Calu3 (cell line): ENCODE measurements at regions not wholly inside any gene's neighbourhood (a gene's known extent, or its start where the extent isn't known, plus 50 kb on each side); places are given as distances from the start of the nearest gene placed in this dataset.

Experiments
- BruUV-seq: library from RNA; stranded (reverse); fragments of 400-500 nt; replicated peaks from 2 replicates; lab custom pipeline; 2021; lab: Mats Ljungman, UMichigan
- CTCF ChIA-PET: fragments of 300-600 bp; sonication (Branson Sonifier 250); formaldehyde crosslinking; loops from one replicate; lab custom pipeline; 2022; ENCODE audit warnings: antibody characterized with exemption; lab: Charles Lee
- DNase-seq: peaks from one replicate; pipeline ENCODE4 v3.0.0; 2022
- H3K27ac Mint-ChIP-seq: one replicate; pipeline ENCODE4 v1.8.0; 2022; ENCODE audit warnings: mixed read lengths; ENCODE audit not compliant: unreplicated experiment
- H3K27me3 Mint-ChIP-seq: one replicate; pipeline ENCODE4 v1.8.0; 2022; ENCODE audit warnings: mixed read lengths; ENCODE audit not compliant: unreplicated experiment
- H3K36me3 Mint-ChIP-seq: one replicate; pipeline ENCODE4 v1.8.0; 2022; ENCODE audit warnings: mild to moderate bottlenecking, moderate library complexity, mixed read lengths; ENCODE audit not compliant: insufficient read depth, unreplicated experiment
- H3K4me1 Mint-ChIP-seq: one replicate; pipeline ENCODE4 v1.8.0; 2022; ENCODE audit warnings: mild to moderate bottlenecking, low read depth, mixed read lengths; ENCODE audit not compliant: unreplicated experiment
- H3K4me3 Mint-ChIP-seq: one replicate; pipeline ENCODE4 v1.8.0; 2022; ENCODE audit warnings: mild to moderate bottlenecking, low read depth, moderate library complexity, mixed read lengths; ENCODE audit not compliant: unreplicated experiment
- H3K9me3 Mint-ChIP-seq: one replicate; pipeline ENCODE4 v1.8.0; 2022; ENCODE audit warnings: low read depth, mixed read lengths; ENCODE audit not compliant: unreplicated experiment
- intact Hi-C: fragments of 100-400 bp; cut with micrococcal nuclease; formaldehyde crosslinking; loops from one replicate; pipeline ENCODE4 v1.10.0; 2022; ENCODE audit not compliant: unreplicated experiment
- TF ChIP-seq, protein P1 (sequence below): fragments of 200-600 bp; IDR thresholded peaks from one replicate; pipeline ENCODE4 v1.8.0; 2022; ENCODE audit warnings: antibody characterized with exemption; ENCODE audit not compliant: unreplicated experiment

DNA sequence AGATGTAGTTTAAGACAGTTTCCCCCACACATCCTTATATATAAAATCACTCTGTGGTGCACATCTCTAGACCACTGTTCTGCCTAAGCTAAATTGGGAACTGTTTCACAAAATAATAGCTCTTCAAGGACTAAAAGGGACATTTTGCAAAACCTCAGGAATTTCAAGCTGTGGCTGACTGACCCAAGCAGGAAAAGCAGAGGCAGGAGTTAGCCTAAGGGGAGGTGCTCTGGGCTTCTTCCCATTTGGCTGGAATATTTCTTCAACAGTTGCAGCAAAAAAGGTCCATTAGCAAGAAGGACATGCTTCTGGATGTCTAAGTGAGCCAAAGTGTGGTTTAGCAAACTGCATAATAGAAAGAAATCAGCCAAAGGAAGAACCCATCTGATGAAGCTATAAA lies 551.2 kb upstream of the ANKRD30A start:
- H3K27ac Mint-ChIP-seq = no peak overlapping the region
- DNase-seq = no peak
- intact Hi-C loops = no loop called here
- CTCF ChIA-PET = no interaction called here
- BruUV-seq = no TSS peak
- no peak overlapping the region for H3K4me3 Mint-ChIP-seq
- peaks cover 13% of the 10 kb centered on the region for H3K9me3 Mint-ChIP-seq
- TF ChIP-seq, protein P1, sequence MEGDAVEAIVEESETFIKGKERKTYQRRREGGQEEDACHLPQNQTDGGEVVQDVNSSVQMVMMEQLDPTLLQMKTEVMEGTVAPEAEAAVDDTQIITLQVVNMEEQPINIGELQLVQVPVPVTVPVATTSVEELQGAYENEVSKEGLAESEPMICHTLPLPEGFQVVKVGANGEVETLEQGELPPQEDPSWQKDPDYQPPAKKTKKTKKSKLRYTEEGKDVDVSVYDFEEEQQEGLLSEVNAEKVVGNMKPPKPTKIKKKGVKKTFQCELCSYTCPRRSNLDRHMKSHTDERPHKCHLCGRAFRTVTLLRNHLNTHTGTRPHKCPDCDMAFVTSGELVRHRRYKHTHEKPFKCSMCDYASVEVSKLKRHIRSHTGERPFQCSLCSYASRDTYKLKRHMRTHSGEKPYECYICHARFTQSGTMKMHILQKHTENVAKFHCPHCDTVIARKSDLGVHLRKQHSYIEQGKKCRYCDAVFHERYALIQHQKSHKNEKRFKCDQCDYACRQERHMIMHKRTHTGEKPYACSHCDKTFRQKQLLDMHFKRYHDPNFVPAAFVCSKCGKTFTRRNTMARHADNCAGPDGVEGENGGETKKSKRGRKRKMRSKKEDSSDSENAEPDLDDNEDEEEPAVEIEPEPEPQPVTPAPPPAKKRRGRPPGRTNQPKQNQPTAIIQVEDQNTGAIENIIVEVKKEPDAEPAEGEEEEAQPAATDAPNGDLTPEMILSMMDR = no peak
- no peaks in the 10 kb centered on the region for H3K27me3 Mint-ChIP-seq
- H3K36me3 Mint-ChIP-seq = no peaks in the 10 kb centered on the region
- H3K4me1 Mint-ChIP-seq = no peaks in the 10 kb centered on the region

DNA sequence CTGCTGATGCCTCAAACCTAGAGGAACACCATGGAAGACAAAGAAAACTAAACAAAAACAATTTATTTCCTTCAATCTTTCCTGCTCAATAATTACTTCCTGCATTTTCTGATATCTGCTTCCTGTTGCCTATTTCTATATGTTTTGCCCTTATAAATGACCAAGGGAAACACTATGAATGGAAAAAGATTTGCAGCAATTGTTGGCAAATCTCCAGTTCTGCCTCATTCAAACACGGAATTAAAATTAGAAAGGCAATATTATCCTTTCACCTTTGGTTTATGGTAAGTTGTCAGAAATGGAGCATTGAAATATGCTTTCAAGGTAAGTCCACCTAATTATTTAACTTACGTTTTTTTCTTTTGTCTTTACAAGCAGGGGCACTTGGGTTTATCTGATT lies 552.2 kb upstream of the ANKRD30A start:
- intact Hi-C loops = no loop called here
- Mint-ChIP-seq H3K9me3 (peaks cover 12% of the 10 kb centered on the region), H3K36me3 (no peaks in the 10 kb centered on the region), H3K27ac (no peak overlapping the region), H3K27me3 (no peaks in the 10 kb centered on the region), H3K4me3 (no peak overlapping the region), H3K4me1 (no peaks in the 10 kb centered on the region)
- CTCF ChIA-PET = no interaction called here
- DNase-seq = no peak
- TF ChIP-seq, protein P1 = no peak
- no TSS peak for BruUV-seq

DNA sequence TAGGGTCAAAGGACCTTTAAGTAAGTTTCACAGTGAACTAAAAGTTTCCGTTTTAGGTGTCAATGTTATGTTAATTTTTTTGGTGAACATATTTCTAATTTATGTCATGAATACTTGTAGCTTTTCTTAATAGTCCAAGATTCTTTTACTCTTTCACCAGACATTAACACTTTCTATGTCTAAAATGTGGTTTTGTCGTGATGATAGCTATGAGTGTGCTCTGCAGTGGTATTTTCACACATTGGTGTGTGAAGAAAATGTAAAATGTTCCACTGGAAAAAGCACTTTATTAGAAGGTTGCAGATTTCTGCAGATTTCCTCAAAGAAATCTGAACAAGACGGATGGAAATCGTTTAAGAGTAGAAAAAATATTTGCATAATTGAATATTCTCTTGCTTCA lies 561.0 kb upstream of the ANKRD30A start:
- Mint-ChIP-seq H3K27ac (no peak overlapping the region), H3K9me3 (peaks cover 9% of the 10 kb centered on the region), H3K4me1 (no peaks in the 10 kb centered on the region), H3K27me3 (no peaks in the 10 kb centered on the region), H3K36me3 (no peaks in the 10 kb centered on the region), H3K4me3 (no peak overlapping the region)
- intact Hi-C loops = no loop called here
- no peak for DNase-seq
- BruUV-seq = no TSS peak
- CTCF ChIA-PET = no interaction called here
- TF ChIP-seq, protein P1 = no peak

DNA sequence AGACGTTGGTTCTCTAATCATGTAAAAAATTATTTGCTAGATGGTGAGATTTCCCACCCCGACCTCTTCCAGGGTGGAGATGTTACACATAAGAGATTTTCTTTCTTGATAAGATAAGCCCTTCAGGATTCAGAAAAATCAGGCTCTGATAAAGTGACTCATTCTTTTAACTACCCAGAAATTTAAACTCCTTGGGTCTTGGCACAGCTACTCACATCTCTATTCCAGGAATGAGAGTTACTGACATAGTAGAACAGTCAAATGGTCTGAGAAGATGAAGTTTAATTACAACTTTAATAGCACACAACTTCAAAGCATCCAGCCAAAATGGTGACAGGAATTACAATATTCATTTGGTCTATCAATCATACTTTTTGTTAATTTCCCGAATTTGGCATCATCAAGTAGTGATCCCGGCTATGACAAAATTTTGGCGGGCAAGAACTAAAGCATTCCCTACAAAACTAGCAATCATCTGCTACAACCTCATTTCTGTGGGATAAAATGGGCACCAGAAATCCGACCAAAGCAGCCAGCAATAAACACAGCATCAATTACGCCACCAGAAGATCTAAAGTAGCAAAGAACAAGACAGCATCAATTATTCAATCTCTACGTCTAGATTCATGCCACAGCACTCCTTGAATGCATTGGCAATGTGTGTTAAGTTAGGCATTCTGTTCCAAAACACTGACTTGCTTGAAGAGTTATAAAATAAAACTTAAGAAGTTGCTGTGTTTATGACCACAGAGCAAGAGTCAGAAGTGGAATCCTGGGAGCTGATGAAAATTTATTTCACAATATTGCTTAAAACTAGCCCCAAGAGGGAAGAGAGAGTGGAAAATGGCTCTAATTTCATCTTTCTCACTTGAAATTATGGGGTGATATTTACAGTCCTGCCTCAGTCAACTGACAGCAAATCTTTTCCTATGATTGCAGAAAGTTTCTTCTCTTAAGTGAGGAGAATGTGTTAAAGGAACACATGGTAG lies 565.7 kb upstream of the ANKRD30A start:
- CTCF ChIA-PET = no interaction called here

More for the DNA sequence above, 565.7 kb upstream of the ANKRD30A start:
- peaks cover 9% of the 10 kb centered on the region for H3K9me3 Mint-ChIP-seq
- no peaks in the 10 kb centered on the region for H3K36me3 Mint-ChIP-seq
- no peaks in the 10 kb centered on the region for H3K27me3 Mint-ChIP-seq
- no peak overlapping the region for H3K4me3 Mint-ChIP-seq
- BruUV-seq = no TSS peak
- intact Hi-C loops = no loop called here
- H3K27ac Mint-ChIP-seq = no peak overlapping the region
- H3K4me1 Mint-ChIP-seq = no peaks in the 10 kb centered on the region
- no peak for DNase-seq
- TF ChIP-seq, protein P1 = no peak
